Activated B cell treated with CpG ODN at 0.5 μM for 24 hours (primary cell): ENCODE measurements at regions not wholly inside any gene's neighbourhood (a gene's known extent, or its start where the extent isn't known, plus 50 kb on each side); places are given as distances from the start of the nearest gene placed in this dataset.

Source experiments
- ATAC-seq: fragments of 200-7000 bp; cut with Tn5 transposase; one replicate; pipeline ENCODE4 v1.10.0; 2021; ENCODE audit warnings: low read depth, mild to moderate bottlenecking, moderate library complexity
- CTCF ChIA-PET: fragments of 350-600 bp; sonication (Branson Sonifier 250); formaldehyde crosslinking; loops from one replicate; lab custom pipeline; 2021; ENCODE audit warnings: antibody characterized with exemption; lab: Charles Lee
- POLR2A ChIA-PET: fragments of 350-600 bp; sonication (Branson Sonifier 250); formaldehyde crosslinking; loops from one replicate; lab custom pipeline; 2021; ENCODE audit warnings: antibody characterized with exemption; lab: Charles Lee
- DNase-seq: peaks from one replicate; pipeline ENCODE4 v3.0.0; 2022
- H3K27ac Mint-ChIP-seq: one replicate; pipeline ENCODE4 v1.8.0; 2020; ENCODE audit warnings: mixed read lengths
- H3K27me3 Mint-ChIP-seq: one replicate; pipeline ENCODE4 v1.8.0; 2021; ENCODE audit warnings: mixed read lengths
- H3K36me3 Mint-ChIP-seq: one replicate; pipeline ENCODE4 v1.8.0; 2021; ENCODE audit warnings: low read depth, mixed read lengths
- H3K4me1 Mint-ChIP-seq: one replicate; pipeline ENCODE4 v1.8.0; 2021; ENCODE audit warnings: mixed read lengths
- H3K4me3 Mint-ChIP-seq: one replicate; pipeline ENCODE4 v1.8.0; 2020; ENCODE audit warnings: mild to moderate bottlenecking, mixed read lengths
- H3K9me3 Mint-ChIP-seq: one replicate; pipeline ENCODE4 v1.8.0; 2020; ENCODE audit warnings: mixed read lengths
- intact Hi-C: fragments of 100-400 bp; cut with micrococcal nuclease; formaldehyde crosslinking; loops from one replicate; pipeline ENCODE4 v1.15.1; 2024
- TF ChIP-seq, protein P1 (sequence below): fragments of 200-600 bp; IDR thresholded peaks from one replicate; pipeline ENCODE4 v1.8.0; 2022; ENCODE audit warnings: antibody characterized with exemption, mild to moderate bottlenecking

DNA sequence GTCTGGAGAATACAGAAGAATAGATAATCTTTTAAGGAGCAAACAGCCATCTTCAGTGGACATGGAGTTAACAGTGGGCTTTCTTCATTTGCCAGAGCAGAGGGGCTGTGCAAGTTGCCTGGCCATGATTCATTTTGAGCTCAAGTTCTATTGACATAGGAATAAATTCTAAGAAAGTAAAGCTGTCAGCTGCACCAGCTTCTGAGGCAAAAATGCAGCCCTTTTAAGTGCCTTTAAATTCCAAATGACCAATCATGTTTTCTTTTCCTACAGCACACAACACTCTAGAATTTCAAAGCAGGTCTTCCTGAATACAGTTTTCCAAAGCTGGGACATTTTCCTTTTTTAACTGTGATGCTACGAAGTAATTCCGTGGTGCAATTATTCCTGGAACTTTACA is 246.4 kb upstream of the NT5C1B start:
- TF ChIP-seq, protein P1, sequence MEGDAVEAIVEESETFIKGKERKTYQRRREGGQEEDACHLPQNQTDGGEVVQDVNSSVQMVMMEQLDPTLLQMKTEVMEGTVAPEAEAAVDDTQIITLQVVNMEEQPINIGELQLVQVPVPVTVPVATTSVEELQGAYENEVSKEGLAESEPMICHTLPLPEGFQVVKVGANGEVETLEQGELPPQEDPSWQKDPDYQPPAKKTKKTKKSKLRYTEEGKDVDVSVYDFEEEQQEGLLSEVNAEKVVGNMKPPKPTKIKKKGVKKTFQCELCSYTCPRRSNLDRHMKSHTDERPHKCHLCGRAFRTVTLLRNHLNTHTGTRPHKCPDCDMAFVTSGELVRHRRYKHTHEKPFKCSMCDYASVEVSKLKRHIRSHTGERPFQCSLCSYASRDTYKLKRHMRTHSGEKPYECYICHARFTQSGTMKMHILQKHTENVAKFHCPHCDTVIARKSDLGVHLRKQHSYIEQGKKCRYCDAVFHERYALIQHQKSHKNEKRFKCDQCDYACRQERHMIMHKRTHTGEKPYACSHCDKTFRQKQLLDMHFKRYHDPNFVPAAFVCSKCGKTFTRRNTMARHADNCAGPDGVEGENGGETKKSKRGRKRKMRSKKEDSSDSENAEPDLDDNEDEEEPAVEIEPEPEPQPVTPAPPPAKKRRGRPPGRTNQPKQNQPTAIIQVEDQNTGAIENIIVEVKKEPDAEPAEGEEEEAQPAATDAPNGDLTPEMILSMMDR = no peak
- intact Hi-C loops = no loop called here
- Mint-ChIP-seq H3K4me1 (no peaks in the 10 kb centered on the region), H3K36me3 (no peaks in the 10 kb centered on the region), H3K27me3 (no peaks in the 10 kb centered on the region), H3K9me3 (no peaks in the 10 kb centered on the region), H3K4me3 (no peak overlapping the region), H3K27ac (no peak overlapping the region)
- ATAC-seq = no peak
- POLR2A ChIA-PET = no interaction called here
- CTCF ChIA-PET = no interaction called here
- DNase-seq = no peak

GRCh38 chr2:18834341-18834740 is 245.0 kb upstream of the NT5C1B start:
- H3K4me3 Mint-ChIP-seq = no peak overlapping the region
- no peak for DNase-seq
- TF ChIP-seq, protein P1 = no peak
- intact Hi-C loops = no loop called here
- ATAC-seq = no peak
- CTCF ChIA-PET = no interaction called here
- H3K36me3 Mint-ChIP-seq = no peaks in the 10 kb centered on the region
- H3K9me3 Mint-ChIP-seq = no peaks in the 10 kb centered on the region
- H3K4me1 Mint-ChIP-seq = no peaks in the 10 kb centered on the region
- no peaks in the 10 kb centered on the region for H3K27me3 Mint-ChIP-seq
- POLR2A ChIA-PET = no interaction called here
- H3K27ac Mint-ChIP-seq = no peak overlapping the region

- intact Hi-C loops = no loop called here
- no peaks in the 10 kb centered on the region for H3K27me3 Mint-ChIP-seq
- no peaks in the 10 kb centered on the region for H3K36me3 Mint-ChIP-seq
- TF ChIP-seq, protein P1 = no peak
- DNase-seq (no peak), ATAC-seq (no peak)
- ChIA-PET CTCF (no interaction called here), POLR2A (no interaction called here)
- H3K4me3 Mint-ChIP-seq = no peak overlapping the region
- no peak overlapping the region for H3K27ac Mint-ChIP-seq
- no peaks in the 10 kb centered on the region for H3K9me3 Mint-ChIP-seq
- no peaks in the 10 kb centered on the region for H3K4me1 Mint-ChIP-seq
These were observed 244.6 kb upstream of the NT5C1B start for GRCh38 chr2:18833941-18834340.

DNA sequence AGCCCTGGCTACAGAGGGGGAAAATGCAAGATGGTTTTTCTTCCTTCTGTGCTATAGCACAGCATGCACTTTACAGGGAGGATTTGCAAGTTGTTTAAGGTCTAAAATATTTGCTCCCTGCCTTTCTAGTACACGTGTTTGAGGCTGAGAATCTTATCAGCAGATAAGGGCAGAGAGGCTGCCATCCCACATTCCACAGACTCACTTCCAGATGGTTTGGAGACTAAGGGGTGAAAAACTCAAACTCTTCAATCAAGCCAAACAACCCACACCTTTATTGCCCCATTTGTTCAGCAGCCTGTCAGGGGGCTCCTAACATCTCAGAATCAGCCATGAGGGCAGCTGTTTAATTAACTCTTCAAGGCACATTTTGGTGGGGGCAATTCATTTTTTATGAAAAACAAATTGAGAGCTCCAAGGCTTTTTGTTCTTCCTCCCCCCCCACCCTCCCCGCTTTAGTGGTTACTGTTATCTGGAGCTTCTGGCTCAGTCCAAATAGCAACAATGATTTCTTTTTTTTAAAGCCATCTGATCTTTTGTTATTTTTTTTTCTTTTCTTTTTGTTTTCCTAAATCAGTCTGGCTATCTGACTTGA is 242.6 kb upstream of the NT5C1B start:
- POLR2A ChIA-PET = no interaction called here
- H3K4me3 Mint-ChIP-seq = no peak overlapping the region
- H3K9me3 Mint-ChIP-seq = no peaks in the 10 kb centered on the region
- ATAC-seq = no peak
- H3K27ac Mint-ChIP-seq = no peak overlapping the region
- no peak for DNase-seq
- CTCF ChIA-PET = interaction anchor here (0.9 kb wide), 1 partner anchor 9 kb away, joined by 4 read pairs; no protein-coding TSS in a partner anchor
- H3K27me3 Mint-ChIP-seq = no peaks in the 10 kb centered on the region
- intact Hi-C loops = no loop called here
- H3K36me3 Mint-ChIP-seq = no peaks in the 10 kb centered on the region
- TF ChIP-seq, protein P1 = no peak
- H3K4me1 Mint-ChIP-seq = no peaks in the 10 kb centered on the region

DNA sequence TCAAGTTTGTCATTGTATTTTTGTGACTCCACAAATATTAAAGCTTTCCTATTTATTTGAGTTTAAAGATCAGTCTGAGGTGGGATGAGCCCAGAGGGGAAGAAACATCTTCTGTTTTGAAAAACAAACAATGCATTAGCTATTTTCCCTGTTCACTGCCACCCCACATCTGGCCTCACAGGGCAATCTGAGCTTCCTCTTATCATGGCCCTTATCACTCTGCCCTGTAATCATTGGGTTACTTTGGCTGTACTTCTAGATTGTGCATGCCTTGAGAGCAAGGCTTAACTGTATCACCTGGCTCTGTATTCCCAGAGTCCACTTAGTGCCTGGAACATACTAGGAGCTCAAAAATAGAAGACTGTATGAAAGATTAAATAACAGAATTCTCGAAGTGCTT is 241.6 kb upstream of the NT5C1B start:
- H3K4me1 Mint-ChIP-seq = no peaks in the 10 kb centered on the region
- intact Hi-C loops = no loop called here
- TF ChIP-seq, protein P1 = no peak
- no peak overlapping the region for H3K27ac Mint-ChIP-seq
- H3K27me3 Mint-ChIP-seq = no peaks in the 10 kb centered on the region
- ATAC-seq = no peak
- no peak overlapping the region for H3K4me3 Mint-ChIP-seq
- no peaks in the 10 kb centered on the region for H3K9me3 Mint-ChIP-seq
- no peaks in the 10 kb centered on the region for H3K36me3 Mint-ChIP-seq
- ChIA-PET CTCF (no interaction called here), POLR2A (no interaction called here)
- no peak for DNase-seq
